ENCODE measurements at regions not wholly inside any gene's neighbourhood (a gene's known extent, or its start where the extent isn't known, plus 50 kb on each side); places are given as distances from the start of the nearest gene placed in this dataset.

DNA sequence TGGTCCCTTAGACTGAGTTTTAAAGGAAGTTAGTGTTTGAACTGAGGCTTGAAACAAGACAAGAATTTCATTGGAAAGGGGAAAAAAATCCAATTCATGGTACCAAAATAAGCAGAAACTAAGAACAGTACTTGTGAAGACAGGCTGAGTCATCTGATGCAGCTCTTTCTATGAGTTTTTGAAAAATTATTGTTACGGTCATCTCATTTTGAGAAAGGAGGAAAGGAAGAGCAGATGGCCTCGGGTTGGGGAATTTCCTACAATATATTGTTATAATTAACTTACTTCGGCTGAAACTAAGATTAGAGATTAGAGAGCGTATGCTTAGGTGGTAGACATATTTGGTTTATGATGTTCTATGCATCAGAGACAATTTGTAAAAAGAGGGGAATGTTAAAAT, 2164.8 kb upstream of the AGA start:
- Histone ChIP-seq H3K36me3 (no peaks in the 10 kb centered on the region), H3K4me3 (no peak overlapping the region), H3K9me3 (peaks cover 0 to 12% (median 0%) of the 10 kb centered on the region in 11 donors), H3K4me1 (no peaks in the 10 kb centered on the region), H3K27ac (no peak overlapping the region), H3K27me3 (no peaks in the 10 kb centered on the region)
- intact Hi-C loops (cut with DNase I) = no loop called here
- DNase-seq (no peak), ATAC-seq (no peak)
- WGBS, 2 donors = 72 to 76% methylated on average over 4 of the region's 4 CpGs
- TF ChIP-seq, protein P1, sequence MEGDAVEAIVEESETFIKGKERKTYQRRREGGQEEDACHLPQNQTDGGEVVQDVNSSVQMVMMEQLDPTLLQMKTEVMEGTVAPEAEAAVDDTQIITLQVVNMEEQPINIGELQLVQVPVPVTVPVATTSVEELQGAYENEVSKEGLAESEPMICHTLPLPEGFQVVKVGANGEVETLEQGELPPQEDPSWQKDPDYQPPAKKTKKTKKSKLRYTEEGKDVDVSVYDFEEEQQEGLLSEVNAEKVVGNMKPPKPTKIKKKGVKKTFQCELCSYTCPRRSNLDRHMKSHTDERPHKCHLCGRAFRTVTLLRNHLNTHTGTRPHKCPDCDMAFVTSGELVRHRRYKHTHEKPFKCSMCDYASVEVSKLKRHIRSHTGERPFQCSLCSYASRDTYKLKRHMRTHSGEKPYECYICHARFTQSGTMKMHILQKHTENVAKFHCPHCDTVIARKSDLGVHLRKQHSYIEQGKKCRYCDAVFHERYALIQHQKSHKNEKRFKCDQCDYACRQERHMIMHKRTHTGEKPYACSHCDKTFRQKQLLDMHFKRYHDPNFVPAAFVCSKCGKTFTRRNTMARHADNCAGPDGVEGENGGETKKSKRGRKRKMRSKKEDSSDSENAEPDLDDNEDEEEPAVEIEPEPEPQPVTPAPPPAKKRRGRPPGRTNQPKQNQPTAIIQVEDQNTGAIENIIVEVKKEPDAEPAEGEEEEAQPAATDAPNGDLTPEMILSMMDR (IDR thresholded peaks at IDR 0.05) = no peak

DNA sequence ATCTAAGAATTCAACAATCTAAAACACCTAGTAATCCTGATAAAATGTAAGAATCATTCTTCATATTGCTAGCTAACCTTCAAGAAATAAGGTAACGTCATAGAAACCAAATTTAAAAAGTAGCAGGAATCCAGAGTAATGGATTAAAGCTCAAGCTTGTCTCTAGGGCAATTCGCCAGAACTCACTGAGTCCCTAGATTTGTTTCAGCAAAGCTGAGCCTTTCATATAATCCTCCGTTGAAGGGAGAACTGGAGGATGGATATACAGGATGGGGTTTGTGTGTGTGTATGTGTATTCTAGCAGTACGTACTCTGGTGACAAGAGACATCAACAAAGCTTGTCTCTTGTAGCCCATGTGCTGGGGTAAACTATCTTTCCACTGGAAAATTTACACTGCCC, 2173.5 kb upstream of the AGA start:
- intact Hi-C loops (cut with DNase I) = no loop called here
- no peaks in the 10 kb centered on the region for H3K4me1 ChIP-seq
- ATAC-seq = no peak

GRCh38 chr4:179618966-179619365, 2176.7 kb upstream of the AGA start:
- no peaks in the 10 kb centered on the region for H3K36me3 ChIP-seq
- H3K27ac ChIP-seq = no peak overlapping the region
- intact Hi-C loops (cut with DNase I) = no loop called here
- H3K27me3 ChIP-seq = no peaks in the 10 kb centered on the region
- ATAC-seq = no peak
- no peak for DNase-seq
- H3K9me3 ChIP-seq = peaks cover 0 to 6% (median 0%) of the 10 kb centered on the region in 11 donors
- TF ChIP-seq, protein P1 (IDR thresholded peaks at IDR 0.05) = no peak
- WGBS, 2 donors = 56 to 70% methylated on average over 1 of the region's 1 CpG
- H3K4me1 ChIP-seq = no peaks in the 10 kb centered on the region
- no peak overlapping the region for H3K4me3 ChIP-seq

More for the DNA sequence above, 2173.5 kb upstream of the AGA start:
- Histone ChIP-seq H3K27ac (no peak overlapping the region), H3K36me3 (no peaks in the 10 kb centered on the region), H3K27me3 (no peaks in the 10 kb centered on the region), H3K9me3 (peaks cover 0 to 18% (median 0%) of the 10 kb centered on the region in 11 donors), H3K4me3 (no peak overlapping the region)
- 70 to 71% methylated on average over 4 of the region's 4 CpGs for WGBS, 2 donors
- no peak for DNase-seq
- TF ChIP-seq, protein P1 (IDR thresholded peaks at IDR 0.05) = no peak

GRCh38 chr4:179624768-179625181, 2182.5 kb upstream of the AGA start:
- no peak overlapping the region for H3K27ac ChIP-seq
- no peaks in the 10 kb centered on the region for H3K36me3 ChIP-seq
- no peak overlapping the region for H3K4me3 ChIP-seq
- WGBS, 2 donors = 43 to 47% methylated on average over 4 of the region's 4 CpGs
- TF ChIP-seq, protein P1 (IDR thresholded peaks at IDR 0.05) = no peak
- intact Hi-C loops (cut with DNase I) = no loop called here
- no peaks in the 10 kb centered on the region for H3K4me1 ChIP-seq
- no peak for DNase-seq
- no peak for ATAC-seq
- H3K27me3 ChIP-seq = no peaks in the 10 kb centered on the region
- peaks cover 0 to 3% (median 0%) of the 10 kb centered on the region in 11 donors for H3K9me3 ChIP-seq
